GM12892 (cell line): ENCODE measurements at regions not wholly inside any gene's neighbourhood (a gene's known extent, or its start where the extent isn't known, plus 50 kb on each side); places are given as distances from the start of the nearest gene placed in this dataset.

Experiments
- POLR2A ChIP-seq: IDR thresholded peaks from 2 replicates; pipeline ENCODE4 v1.6.1; 2011; ENCODE audit warnings: low read depth, low read length, control low read depth
- POLR2AphosphoS5 ChIP-seq: IDR thresholded peaks from 2 replicates; pipeline ENCODE4 v1.6.1; 2011; ENCODE audit warnings: low read depth, low read length, control low read depth

DNA sequence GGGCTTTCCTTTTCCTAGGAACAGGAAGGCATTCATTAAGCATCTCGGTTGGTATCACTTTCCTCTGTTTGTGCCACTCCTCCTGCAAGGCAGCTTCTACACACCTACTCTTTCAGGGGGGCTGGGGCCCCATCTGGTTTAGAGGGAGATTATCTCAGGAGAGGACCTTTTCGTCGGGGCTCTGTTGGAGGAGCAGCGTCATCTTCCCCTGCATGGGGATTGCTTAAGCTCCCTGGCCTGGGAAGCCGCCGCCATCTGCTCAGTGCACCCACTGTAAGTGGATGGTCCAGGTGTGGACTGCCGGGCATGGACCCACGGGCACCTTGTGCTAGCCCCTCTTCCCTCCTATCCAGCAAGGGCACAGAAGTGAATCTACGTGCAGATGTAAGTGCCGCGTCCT lies 355.3 kb upstream of the SMIM21 start:
- TF ChIP-seq POLR2A = no peak
- no peak for TF ChIP-seq POLR2AphosphoS5
